ENCODE measurements at regions not wholly inside any gene's neighbourhood (a gene's known extent, or its start where the extent isn't known, plus 50 kb on each side); places are given as distances from the start of the nearest gene placed in this dataset.

GRCh38 chr6:120198033-120198432 lies 848.5 kb upstream of the MAN1A1 start:
- no peak for DNase-seq

GRCh38 chr6:120186080-120186479 lies 836.5 kb upstream of the MAN1A1 start:
- no peak for DNase-seq

- DNase-seq, result no peak
Measured at GRCh38 chr6:120173250-120173649, 823.7 kb upstream of the MAN1A1 start.

GRCh38 chr6:120164531-120164930 lies 815.0 kb upstream of the MAN1A1 start:
- no peak for DNase-seq

GRCh38 chr6:120157873-120158272 lies 808.3 kb upstream of the MAN1A1 start:
- DNase-seq, result no peak

- DNase-seq, result no peak
Measured at GRCh38 chr6:120147071-120147871, 797.7 kb upstream of the MAN1A1 start.

GRCh38 chr6:120141601-120142000 lies 792.0 kb upstream of the MAN1A1 start:
- DNase-seq, result no peak

- no peak for DNase-seq
Measured at GRCh38 chr6:120137492-120137891, 787.9 kb upstream of the MAN1A1 start.

- DNase-seq, result no peak
Measured at GRCh38 chr6:120129228-120129627, 779.7 kb upstream of the MAN1A1 start.

GRCh38 chr6:120122401-120122800 lies 772.8 kb upstream of the MAN1A1 start:
- no peak for DNase-seq

GRCh38 chr6:120116343-120116742 lies 766.8 kb upstream of the MAN1A1 start:
- no peak for DNase-seq

GRCh38 chr6:120112980-120113379 lies 763.4 kb upstream of the MAN1A1 start:
- DNase-seq, result no peak

GRCh38 chr6:120111001-120111400 lies 761.4 kb upstream of the MAN1A1 start:
- DNase-seq, result no peak

- no peak for DNase-seq
Measured at GRCh38 chr6:120108061-120108795, 758.7 kb upstream of the MAN1A1 start.

GRCh38 chr6:120103618-120104017 lies 754.1 kb upstream of the MAN1A1 start:
- DNase-seq, result no peak

- no peak for DNase-seq
Measured at GRCh38 chr6:120096696-120097260, 747.2 kb upstream of the MAN1A1 start.

GRCh38 chr6:120083186-120083585 lies 733.6 kb upstream of the MAN1A1 start:
- no peak for DNase-seq

GRCh38 chr6:120077489-120077888 lies 727.9 kb upstream of the MAN1A1 start:
- DNase-seq, result no peak

GRCh38 chr6:120058410-120058809 lies 708.8 kb upstream of the MAN1A1 start:
- DNase-seq, result no peak

- DNase-seq, result peak; percentile 1
Measured at GRCh38 chr6:120056085-120056484, 706.5 kb upstream of the MAN1A1 start.

- DNase-seq, result no peak
Measured at GRCh38 chr6:120055071-120055470, 705.5 kb upstream of the MAN1A1 start.

- no peak for DNase-seq
Measured at GRCh38 chr6:120039664-120040063, 690.1 kb upstream of the MAN1A1 start.

GRCh38 chr6:120031837-120032236 lies 682.3 kb upstream of the MAN1A1 start:
- DNase-seq, result no peak

GRCh38 chr6:120026791-120027190 lies 677.2 kb upstream of the MAN1A1 start:
- DNase-seq, result no peak
